Tibial artery (tissue), 4 donors: ENCODE measurements at regions not wholly inside any gene's neighbourhood (a gene's known extent, or its start where the extent isn't known, plus 50 kb on each side); places are given as distances from the start of the nearest gene placed in this dataset.
"Not testable (repeated sequence)": the region's sequence is repeated elsewhere in the genome, so short reads cannot be mapped to it uniquely, and the experiment has no call there.

Experiments
- DNase-seq, 2 donors: peaks; one replicate each; pipeline ENCODE4 v3.0.0-alpha.2; 2019
- H3K27ac ChIP-seq, 2 donors: fragments of 200-600 bp; sonication (generic) in 1 of 2; 1 replicate in 1 of 2; 2 replicates in 1 of 2; pipeline ENCODE4 v1.5.1; 2018 to 2019; ENCODE audit warnings: mild to moderate bottlenecking in 1 of 2
- H3K27me3 ChIP-seq, 2 donors: fragments of 200-600 bp; sonication (generic) in 1 of 2; one replicate each; pipeline versions ENCODE4 v1.5.1 to v1.6.0; 2016 to 2019
- H3K36me3 ChIP-seq, 3 donors: fragments of 200-600 bp; sonication (generic) in 2 of 3; one replicate each; pipeline ENCODE4 v1.5.1; 2016 to 2019; ENCODE audit warnings: mild to moderate bottlenecking in 2 of 3
- H3K4me1 ChIP-seq, 4 donors: fragments of 200-600 bp; sonication (generic) in 2 of 4; 1 replicate in 3 of 4; 2 replicates in 1 of 4; pipeline ENCODE4 v1.5.1; 2016 to 2019
- H3K4me3 ChIP-seq, 2 donors: fragments of 200-600 bp; sonication (generic) in 1 of 2; 1 replicate in 1 of 2; 2 replicates in 1 of 2; pipeline ENCODE4 v1.5.1; 2018 to 2019; ENCODE audit warnings: mild to moderate bottlenecking in 2 of 2
- H3K9me3 ChIP-seq, 3 donors: fragments of 200-600 bp; sonication (generic) in 1 of 3; one replicate each; pipeline ENCODE4 v1.5.1; 2016 to 2019
- intact Hi-C: fragments of 100-400 bp; cut with DNase I; formaldehyde crosslinking; loops from one replicate; pipeline ENCODE4 v1.15.0; 2023; ENCODE audit warnings: low total_unique reads
- TF ChIP-seq, protein P1 (sequence below), 2 experiments: fragments of 200-600 bp in 1 of 2; fragments of 450-650 bp in 1 of 2; IDR thresholded peaks; one replicate each; pipeline ENCODE4 v1.5.1; 2017 to 2019; ENCODE audit warnings: antibody characterized with exemption in 2 of 2, mild to moderate bottlenecking in 1 of 2, moderate library complexity in 1 of 2

DNA sequence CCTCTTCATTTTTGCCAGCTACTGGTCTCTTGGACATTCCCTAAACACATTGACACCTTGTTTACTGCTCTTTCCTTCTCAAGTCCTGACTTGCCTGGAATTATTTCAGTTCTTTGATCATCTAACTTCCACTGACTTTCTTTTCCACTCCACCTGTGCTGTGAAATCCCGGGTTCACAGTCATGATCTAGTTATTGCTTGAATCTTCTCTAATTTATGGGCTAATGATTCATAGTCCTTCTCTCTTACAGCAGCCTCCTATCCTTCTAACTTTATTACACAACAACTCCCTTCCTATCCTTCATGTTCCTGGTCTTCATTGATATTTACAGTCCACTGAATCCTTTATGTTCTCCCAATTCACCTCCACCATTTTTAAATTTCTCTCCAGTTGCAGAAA is 260.1 kb downstream of the C12orf75 start:
- H3K27ac ChIP-seq: no peak overlapping the region
- H3K4me3 ChIP-seq: no peak overlapping the region
- TF ChIP-seq, protein P1, sequence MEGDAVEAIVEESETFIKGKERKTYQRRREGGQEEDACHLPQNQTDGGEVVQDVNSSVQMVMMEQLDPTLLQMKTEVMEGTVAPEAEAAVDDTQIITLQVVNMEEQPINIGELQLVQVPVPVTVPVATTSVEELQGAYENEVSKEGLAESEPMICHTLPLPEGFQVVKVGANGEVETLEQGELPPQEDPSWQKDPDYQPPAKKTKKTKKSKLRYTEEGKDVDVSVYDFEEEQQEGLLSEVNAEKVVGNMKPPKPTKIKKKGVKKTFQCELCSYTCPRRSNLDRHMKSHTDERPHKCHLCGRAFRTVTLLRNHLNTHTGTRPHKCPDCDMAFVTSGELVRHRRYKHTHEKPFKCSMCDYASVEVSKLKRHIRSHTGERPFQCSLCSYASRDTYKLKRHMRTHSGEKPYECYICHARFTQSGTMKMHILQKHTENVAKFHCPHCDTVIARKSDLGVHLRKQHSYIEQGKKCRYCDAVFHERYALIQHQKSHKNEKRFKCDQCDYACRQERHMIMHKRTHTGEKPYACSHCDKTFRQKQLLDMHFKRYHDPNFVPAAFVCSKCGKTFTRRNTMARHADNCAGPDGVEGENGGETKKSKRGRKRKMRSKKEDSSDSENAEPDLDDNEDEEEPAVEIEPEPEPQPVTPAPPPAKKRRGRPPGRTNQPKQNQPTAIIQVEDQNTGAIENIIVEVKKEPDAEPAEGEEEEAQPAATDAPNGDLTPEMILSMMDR (IDR thresholded peaks at IDR 0.05): no peak

DNA sequence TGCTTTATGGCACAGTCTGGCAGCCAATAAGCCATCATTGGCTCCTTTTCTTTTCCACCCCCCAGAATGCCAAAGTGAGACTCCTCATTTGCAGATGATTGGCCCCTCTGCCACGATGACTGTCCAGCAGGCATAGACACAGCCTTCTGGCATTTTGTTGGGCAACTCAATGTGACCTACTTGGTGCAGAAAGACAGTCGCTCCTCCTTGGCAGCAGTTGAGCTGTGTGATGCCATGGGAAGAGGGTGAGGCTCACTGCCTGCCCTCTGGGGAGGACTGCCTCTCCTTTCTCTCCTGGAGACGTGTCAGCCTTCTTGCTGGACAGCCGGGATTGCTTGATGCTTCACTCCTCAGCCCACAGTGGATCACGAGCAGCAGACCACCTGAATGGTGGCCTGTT is 264.9 kb downstream of the C12orf75 start:
- H3K27me3 ChIP-seq: no peaks in the 10 kb centered on the region
- no peaks in the 10 kb centered on the region for H3K9me3 ChIP-seq
- intact Hi-C loops: no loop called here
- no peak overlapping the region for H3K4me3 ChIP-seq
- no peak overlapping the region for H3K27ac ChIP-seq
- no peaks in the 10 kb centered on the region for H3K4me1 ChIP-seq
- TF ChIP-seq, protein P1 (IDR thresholded peaks at IDR 0.05): no peak
- DNase-seq: no peak
- no peaks in the 10 kb centered on the region for H3K36me3 ChIP-seq

More for the DNA sequence above, 260.1 kb downstream of the C12orf75 start:
- no peak for DNase-seq
- intact Hi-C loops: no loop called here
- Histone ChIP-seq H3K4me1 (no peaks in the 10 kb centered on the region), H3K27me3 (no peaks in the 10 kb centered on the region), H3K36me3 (no peaks in the 10 kb centered on the region), H3K9me3 (no peaks in the 10 kb centered on the region)

- H3K27ac ChIP-seq: no peak overlapping the region
- H3K27me3 ChIP-seq: no peaks in the 10 kb centered on the region
- H3K36me3 ChIP-seq: no peaks in the 10 kb centered on the region
- peaks cover 0 to 12% (median 2%) of the 10 kb centered on the region in 4 donors for H3K4me1 ChIP-seq
- intact Hi-C loops: no loop called here
- no peak for DNase-seq
- TF ChIP-seq, protein P1 (IDR thresholded peaks at IDR 0.05): no peak
- H3K9me3 ChIP-seq: no peaks in the 10 kb centered on the region
- no peak overlapping the region for H3K4me3 ChIP-seq
These were observed 266.2 kb downstream of the C12orf75 start for GRCh38 chr12:105596731-105597130.

DNA sequence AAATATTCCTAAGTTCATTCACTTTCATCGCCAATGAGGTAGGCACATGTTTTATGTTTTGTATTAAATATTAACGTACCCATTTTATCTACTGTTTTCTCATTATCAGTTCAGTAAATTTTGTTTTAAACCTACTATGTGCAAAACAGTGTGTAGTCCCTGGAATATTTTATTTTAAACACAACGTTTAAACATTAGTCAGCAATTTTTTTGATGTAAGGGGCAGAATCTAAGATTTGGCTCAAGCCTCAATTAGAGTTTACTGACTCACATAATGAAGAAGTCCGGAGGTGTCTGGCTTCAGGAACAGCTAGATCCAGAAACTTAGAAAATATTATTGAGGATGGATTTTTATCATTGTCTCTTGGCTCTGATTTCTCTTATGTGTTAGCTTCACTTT is 267.5 kb downstream of the C12orf75 start:
- DNase-seq: no peak
- intact Hi-C loops: no loop called here
- H3K27me3 ChIP-seq: no peaks in the 10 kb centered on the region
- no peaks in the 10 kb centered on the region for H3K9me3 ChIP-seq
- TF ChIP-seq, protein P1 (IDR thresholded peaks at IDR 0.05): no peak
- H3K36me3 ChIP-seq: no peaks in the 10 kb centered on the region
- no peak overlapping the region for H3K27ac ChIP-seq
- H3K4me1 ChIP-seq: peaks cover 0 to 16% (median 2%) of the 10 kb centered on the region in 4 donors
- H3K4me3 ChIP-seq: no peak overlapping the region

GRCh38 chr12:105600911-105601545 is 270.5 kb downstream of the C12orf75 start:
- no peak for DNase-seq
- intact Hi-C loops: no loop called here
- TF ChIP-seq, protein P1 (IDR thresholded peaks at IDR 0.05): no peak
- Histone ChIP-seq H3K27me3 (no peaks in the 10 kb centered on the region), H3K27ac (no peak overlapping the region), H3K4me1 (peaks cover 0 to 16% (median 2%) of the 10 kb centered on the region in 4 donors), H3K4me3 (no peak overlapping the region), H3K36me3 (no peaks in the 10 kb centered on the region), H3K9me3 (no peaks in the 10 kb centered on the region)

- H3K4me3 ChIP-seq, H3K36me3 ChIP-seq, H3K27ac ChIP-seq, intact Hi-C loops, H3K27me3 ChIP-seq, H3K9me3 ChIP-seq, DNase-seq: not testable (repeated sequence)
- H3K4me1 ChIP-seq: peaks cover 0 to 16% (median 2%) of the 10 kb centered on the region in 4 donors
These were observed 271.8 kb downstream of the C12orf75 start for GRCh38 chr12:105602312-105602711.

- H3K27me3 ChIP-seq, H3K9me3 ChIP-seq, DNase-seq, H3K4me3 ChIP-seq, intact Hi-C loops, H3K36me3 ChIP-seq, H3K27ac ChIP-seq: not testable (repeated sequence)
- H3K4me1 ChIP-seq: peaks cover 0 to 16% (median 2%) of the 10 kb centered on the region in 4 donors
These were observed 273.8 kb downstream of the C12orf75 start for GRCh38 chr12:105604281-105604680.

DNA sequence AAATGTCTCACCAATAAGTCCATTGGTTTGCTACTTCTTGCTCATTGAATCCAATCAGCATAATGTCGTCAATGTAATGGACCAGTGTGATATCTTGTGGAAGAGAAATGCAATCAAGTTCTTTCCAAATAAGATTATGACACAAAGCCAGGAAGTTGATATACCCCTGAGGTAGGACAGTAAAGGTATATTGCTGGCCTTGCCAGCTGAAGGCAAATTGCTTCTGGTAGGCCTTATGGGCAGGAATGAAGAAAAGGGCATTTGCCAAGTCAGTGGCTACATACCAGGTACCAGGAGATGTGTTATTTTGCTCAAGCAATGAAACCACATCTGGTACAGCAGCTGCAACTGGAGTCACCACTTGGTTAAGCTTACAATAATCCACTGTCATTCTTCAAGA is 276.1 kb downstream of the C12orf75 start:
- H3K4me3 ChIP-seq, H3K9me3 ChIP-seq, intact Hi-C loops, H3K27me3 ChIP-seq, H3K27ac ChIP-seq, H3K36me3 ChIP-seq, DNase-seq: not testable (repeated sequence)
- H3K4me1 ChIP-seq: peaks cover 0 to 13% (median 0%) of the 10 kb centered on the region in 4 donors

DNA sequence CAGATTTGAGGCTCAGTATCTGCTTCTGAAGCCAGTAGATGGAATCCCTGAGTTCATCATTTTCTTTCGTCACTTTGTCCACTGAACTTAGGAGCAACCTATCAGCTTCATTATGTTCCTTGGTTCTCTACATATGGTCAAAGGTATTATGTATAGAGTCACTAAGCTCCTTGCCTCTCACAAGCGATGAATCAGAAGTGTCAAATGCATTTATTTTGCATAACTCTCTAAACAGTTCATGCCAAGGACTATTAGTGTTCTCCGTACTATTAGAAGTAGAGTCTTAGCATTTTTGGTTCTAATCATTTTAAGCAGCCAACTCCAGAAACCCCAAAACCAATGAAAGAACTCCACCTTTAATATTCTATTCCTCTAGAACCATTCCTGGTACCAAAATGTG is 278.5 kb downstream of the C12orf75 start:
- H3K4me1 ChIP-seq, H3K36me3 ChIP-seq, DNase-seq, H3K4me3 ChIP-seq, H3K27me3 ChIP-seq, H3K27ac ChIP-seq, H3K9me3 ChIP-seq, intact Hi-C loops: not testable (repeated sequence)
